Thyroid gland (tissue), 4 donors: ENCODE measurements at regions not wholly inside any gene's neighbourhood (a gene's known extent, or its start where the extent isn't known, plus 50 kb on each side); places are given as distances from the start of the nearest gene placed in this dataset.

ENCODE experiments used
- CTCF ChIP-seq, 6 experiments: fragments of 200-600 bp in 3 of 6; fragments of 450-650 bp in 3 of 6; sonication (generic) in 3 of 6; IDR thresholded peaks; one replicate each; pipeline ENCODE4 v1.5.1; 2016 to 2019; ENCODE audit warnings: antibody characterized with exemption in 6 of 6, mild to moderate bottlenecking in 2 of 6, inconsistent platforms in 1 of 6, moderate library complexity in 1 of 6
- POLR2A ChIP-seq, 2 donors: fragments of 450-650 bp; IDR thresholded peaks; one replicate each; pipeline ENCODE4 v1.6.1; 2017; ENCODE audit warnings: antibody characterized with exemption in 2 of 2, mild to moderate bottlenecking in 2 of 2, moderate library complexity in 1 of 2

GRCh38 chr4:11230866-11231265 lies 197.8 kb downstream of the HS3ST1 start:
- TF ChIP-seq CTCF (IDR thresholded peaks at IDR 0.05) (no peak), POLR2A (IDR thresholded peaks at IDR 0.05) (no peak)
